WTC11 (cell line): ENCODE measurements at regions not wholly inside any gene's neighbourhood (a gene's known extent, or its start where the extent isn't known, plus 50 kb on each side); places are given as distances from the start of the nearest gene placed in this dataset.

ENCODE experiments used
- ATAC-seq: fragments of 200-7000 bp; cut with Tn5 transposase; 2 replicates; pipeline ENCODE4 v1.10.0; 2021; ENCODE audit warnings: mild to moderate bottlenecking, moderate library complexity
- CTCF ChIA-PET: fragments of 300-600 bp; sonication (Branson Sonifier 250); formaldehyde crosslinking; loops from one replicate; lab custom pipeline; 2021; ENCODE audit warnings: antibody characterized with exemption; lab: Charles Lee
- POLR2A ChIA-PET: fragments of 350-600 bp; sonication (Branson Sonifier 250); formaldehyde crosslinking; loops from one replicate; lab custom pipeline; 2021; ENCODE audit warnings: antibody characterized with exemption; lab: Charles Lee
- DNase-seq: peaks from one replicate; pipeline ENCODE4 v3.0.0; 2021; ENCODE audit warnings: low spot score
- H3K27ac Mint-ChIP-seq: 2 replicates; pipeline ENCODE4 v1.8.0; 2021; ENCODE audit warnings: mixed read lengths
- H3K27me3 Mint-ChIP-seq: 2 replicates; pipeline ENCODE4 v1.8.0; 2021; ENCODE audit warnings: low read depth, mild to moderate bottlenecking, moderate library complexity, mixed read lengths
- H3K36me3 Mint-ChIP-seq: 2 replicates; pipeline ENCODE4 v1.8.0; 2021; ENCODE audit warnings: mixed read lengths
- H3K4me1 Mint-ChIP-seq: 2 replicates; pipeline ENCODE4 v1.8.0; 2022; ENCODE audit warnings: mixed read lengths
- H3K4me3 Mint-ChIP-seq: 2 replicates; pipeline ENCODE4 v1.8.0; 2021; ENCODE audit warnings: mild to moderate bottlenecking, moderate library complexity, mixed read lengths
- H3K9me3 Mint-ChIP-seq: 2 replicates; pipeline ENCODE4 v1.8.0; 2021; ENCODE audit warnings: mixed read lengths
- ATF6 ChIP-seq: sonication (generic); formaldehyde crosslinking; IDR thresholded peaks from 2 replicates; pipeline ENCODE4 v1.8.1; 2023; ENCODE audit warnings: mild to moderate bottlenecking, missing genetic modification reagents
- ELF4 ChIP-seq: sonication (generic); formaldehyde crosslinking; IDR thresholded peaks from 2 replicates; pipeline ENCODE4 v1.8.1; 2022; ENCODE audit warnings: low read depth, mild to moderate bottlenecking, moderate library complexity, missing genetic modification reagents
- EMX1 ChIP-seq: fragments of 250-450 bp; sonication (Bioruptor Pico); IDR thresholded peaks from 2 replicates; pipeline ENCODE4 v1.8.0; 2021; ENCODE audit warnings: mild to moderate bottlenecking
- ESRRA ChIP-seq: sonication (generic); formaldehyde crosslinking; IDR thresholded peaks from 2 replicates; pipeline ENCODE4 v1.8.1; 2022; ENCODE audit warnings: mild to moderate bottlenecking, missing genetic modification reagents, borderline replicate concordance
- ETV6 ChIP-seq: sonication (generic); formaldehyde crosslinking; IDR thresholded peaks from 2 replicates; pipeline ENCODE4 v1.8.1; 2022; ENCODE audit warnings: mild to moderate bottlenecking, missing genetic modification reagents
- GABPB1 ChIP-seq: sonication (generic); formaldehyde crosslinking; IDR thresholded peaks from 2 replicates; pipeline ENCODE4 v1.8.1; 2023; ENCODE audit warnings: mild to moderate bottlenecking, missing genetic modification reagents
- GTF2I ChIP-seq: fragments of 250-450 bp; sonication (Bioruptor Pico); conservative IDR thresholded peaks from 2 replicates; pipeline ENCODE4 v1.4.0; 2021; ENCODE audit warnings: mild to moderate bottlenecking
- HMGA2 ChIP-seq: fragments of 250-450 bp; sonication (Bioruptor Pico); IDR thresholded peaks from 2 replicates; pipeline ENCODE4 v1.4.0; 2021; ENCODE audit warnings: mild to moderate bottlenecking, moderate library complexity
- MAX ChIP-seq: sonication (generic); formaldehyde crosslinking; IDR thresholded peaks from 2 replicates; pipeline ENCODE4 v1.8.0; 2022; ENCODE audit warnings: mild to moderate bottlenecking, missing genetic modification reagents
- NFATC4 ChIP-seq: fragments of 250-450 bp; sonication (Bioruptor Pico); IDR thresholded peaks from 2 replicates; pipeline ENCODE4 v1.9.0; 2021; ENCODE audit warnings: mild to moderate bottlenecking
- OVOL2 ChIP-seq: fragments of 250-450 bp; sonication (Bioruptor Pico); IDR thresholded peaks from 2 replicates; pipeline ENCODE4 v1.9.0; 2021; ENCODE audit warnings: mild to moderate bottlenecking, borderline replicate concordance
- PRDM15 ChIP-seq: sonication (generic); formaldehyde crosslinking; IDR thresholded peaks from 2 replicates; pipeline ENCODE4 v1.8.0; 2022; ENCODE audit warnings: missing genetic modification reagents
- PREB ChIP-seq: sonication (generic); formaldehyde crosslinking; IDR thresholded peaks from 2 replicates; pipeline ENCODE4 v1.8.1; 2022; ENCODE audit warnings: mild to moderate bottlenecking, missing genetic modification reagents, moderate library complexity, borderline replicate concordance
- PRRX2 ChIP-seq: fragments of 250-450 bp; sonication (Bioruptor Pico); IDR thresholded peaks from 2 replicates; pipeline ENCODE4 v1.8.0; 2021; ENCODE audit warnings: mild to moderate bottlenecking
- RELA ChIP-seq: sonication (generic); formaldehyde crosslinking; IDR thresholded peaks from 2 replicates; pipeline ENCODE4 v1.8.1; 2022; ENCODE audit warnings: missing genetic modification reagents, mild to moderate bottlenecking, borderline replicate concordance
- SP1 ChIP-seq: sonication (generic); formaldehyde crosslinking; conservative IDR thresholded peaks from 2 replicates; pipeline ENCODE4 v1.8.1; 2022; ENCODE audit warnings: missing genetic modification reagents
- USF1 ChIP-seq: sonication (generic); formaldehyde crosslinking; IDR thresholded peaks from 2 replicates; pipeline ENCODE4 v1.8.0; 2022; ENCODE audit warnings: mild to moderate bottlenecking, missing genetic modification reagents
- ZNF121 ChIP-seq: sonication (generic); formaldehyde crosslinking; IDR thresholded peaks from 2 replicates; pipeline ENCODE4 v1.8.0; 2023; ENCODE audit warnings: missing genetic modification reagents
- ZNF138 ChIP-seq: sonication (generic); formaldehyde crosslinking; conservative IDR thresholded peaks from 2 replicates; pipeline ENCODE4 v1.8.1; 2022; ENCODE audit warnings: mild to moderate bottlenecking, moderate library complexity, missing genetic modification reagents
- ZNF396 ChIP-seq: fragments of 250-450 bp; sonication (Bioruptor Pico); IDR thresholded peaks from 2 replicates; pipeline ENCODE4 v1.8.0; 2021; ENCODE audit warnings: mild to moderate bottlenecking, moderate library complexity, borderline replicate concordance
- ZNF425 ChIP-seq: fragments of 250-450 bp; sonication (Bioruptor Pico); conservative IDR thresholded peaks from 2 replicates; pipeline ENCODE4 v1.9.0; 2021; ENCODE audit warnings: mild to moderate bottlenecking

GRCh38 chr18:30175061-30175574 lies 867.4 kb downstream of the DSC3 start:
- no peak for DNase-seq
- ChIA-PET CTCF (interaction anchor here (1.3 to 1.4 kb wide), 2 partner anchors 17 to 106 kb away, joined by 3 read pairs; no protein-coding TSS in a partner anchor), POLR2A (interaction anchor here (0.9 kb wide), 1 partner anchor 11 kb away, joined by 3 read pairs; no protein-coding TSS in a partner anchor)
- Mint-ChIP-seq H3K27me3 (no peaks in the 10 kb centered on the region), H3K4me3 (no peak overlapping the region), H3K9me3 (peaks cover 15% of the 10 kb centered on the region), H3K27ac (no peak overlapping the region), H3K4me1 (no peaks in the 10 kb centered on the region), H3K36me3 (peaks cover 7% of the 10 kb centered on the region; the same call in 1 of the 2 replicates)
- TF ChIP-seq USF1 (no peak), ESRRA (CRISPR knock-in tag) (no peak), NFATC4 (CRISPR knock-in tag) (no peak), ZNF138 (CRISPR knock-in tag) (no peak), ELF4 (CRISPR knock-in tag) (no peak), HMGA2 (CRISPR knock-in tag) (no peak)
- ATAC-seq: no peak

- ChIA-PET CTCF (no interaction called here), POLR2A (interaction anchor here (1.0 kb wide), 1 partner anchor 12 kb away, joined by 3 read pairs; no protein-coding TSS in a partner anchor)
- Mint-ChIP-seq H3K27me3 (no peaks in the 10 kb centered on the region), H3K9me3 (no peaks in the 10 kb centered on the region), H3K4me1 (no peaks in the 10 kb centered on the region), H3K27ac (no peak overlapping the region), H3K36me3 (no peaks in the 10 kb centered on the region), H3K4me3 (no peak overlapping the region)
- DNase-seq (no peak), ATAC-seq (no peak)
- no peak for TF ChIP-seq SP1 (CRISPR knock-in tag)
- no peak for TF ChIP-seq ZNF396 (CRISPR knock-in tag)
- no peak for TF ChIP-seq PRRX2 (CRISPR knock-in tag)
- TF ChIP-seq ZNF121: no peak
- TF ChIP-seq EMX1 (CRISPR knock-in tag): no peak
These were observed 879.0 kb downstream of the DSC3 start for GRCh38 chr18:30163573-30163972.

GRCh38 chr18:30160124-30160523 lies 882.4 kb downstream of the DSC3 start:
- TF ChIP-seq PREB (CRISPR knock-in tag) (no peak), OVOL2 (no peak), USF1 (no peak), ATF6 (no peak), GABPB1 (CRISPR knock-in tag) (no peak), GTF2I (CRISPR knock-in tag) (no peak), MAX (CRISPR knock-in tag) (no peak), PRDM15 (CRISPR knock-in tag) (no peak), ZNF425 (CRISPR knock-in tag) (no peak), ETV6 (CRISPR knock-in tag) (no peak), RELA (CRISPR knock-in tag) (no peak)
- TF ChIP-seq, all 79 proteins: peak for 0
- Mint-ChIP-seq H3K36me3 (no peaks in the 10 kb centered on the region), H3K4me3 (no peak overlapping the region), H3K27me3 (no peaks in the 10 kb centered on the region), H3K27ac (no peak overlapping the region), H3K4me1 (no peaks in the 10 kb centered on the region), H3K9me3 (no peaks in the 10 kb centered on the region)
- POLR2A ChIA-PET: no interaction called here
- no peak for DNase-seq
- no peak for ATAC-seq
- CTCF ChIA-PET: no interaction called here
